ENCODE measurements at regions not wholly inside any gene's neighbourhood (a gene's known extent, or its start where the extent isn't known, plus 50 kb on each side); places are given as distances from the start of the nearest gene placed in this dataset.

DNA sequence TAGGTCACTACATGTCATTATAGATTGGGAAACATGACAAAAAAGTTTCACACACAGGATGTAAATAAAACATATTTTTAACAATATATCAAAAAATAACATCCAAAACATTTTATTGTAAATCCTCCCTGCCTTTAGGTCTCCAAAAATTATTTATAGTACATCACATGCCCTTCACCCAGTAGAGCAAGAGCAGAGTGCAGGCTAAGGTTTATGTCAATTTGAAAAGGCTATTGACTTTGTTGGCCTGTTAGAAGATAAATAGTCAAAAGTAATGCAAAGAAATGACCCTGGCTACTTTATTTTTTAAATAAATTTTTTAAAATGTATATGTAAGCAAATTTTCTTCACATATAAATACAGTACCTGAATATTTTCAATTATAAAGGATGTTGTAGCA lies 983.7 kb downstream of the RAB28 start:
- TF ChIP-seq, protein P1, sequence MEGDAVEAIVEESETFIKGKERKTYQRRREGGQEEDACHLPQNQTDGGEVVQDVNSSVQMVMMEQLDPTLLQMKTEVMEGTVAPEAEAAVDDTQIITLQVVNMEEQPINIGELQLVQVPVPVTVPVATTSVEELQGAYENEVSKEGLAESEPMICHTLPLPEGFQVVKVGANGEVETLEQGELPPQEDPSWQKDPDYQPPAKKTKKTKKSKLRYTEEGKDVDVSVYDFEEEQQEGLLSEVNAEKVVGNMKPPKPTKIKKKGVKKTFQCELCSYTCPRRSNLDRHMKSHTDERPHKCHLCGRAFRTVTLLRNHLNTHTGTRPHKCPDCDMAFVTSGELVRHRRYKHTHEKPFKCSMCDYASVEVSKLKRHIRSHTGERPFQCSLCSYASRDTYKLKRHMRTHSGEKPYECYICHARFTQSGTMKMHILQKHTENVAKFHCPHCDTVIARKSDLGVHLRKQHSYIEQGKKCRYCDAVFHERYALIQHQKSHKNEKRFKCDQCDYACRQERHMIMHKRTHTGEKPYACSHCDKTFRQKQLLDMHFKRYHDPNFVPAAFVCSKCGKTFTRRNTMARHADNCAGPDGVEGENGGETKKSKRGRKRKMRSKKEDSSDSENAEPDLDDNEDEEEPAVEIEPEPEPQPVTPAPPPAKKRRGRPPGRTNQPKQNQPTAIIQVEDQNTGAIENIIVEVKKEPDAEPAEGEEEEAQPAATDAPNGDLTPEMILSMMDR (IDR thresholded peaks at IDR 0.05; ENCODE audit: low read length) = no peak
- TF ChIP-seq EZH2 (optimal IDR thresholded peaks at IDR 0.05; ENCODE audit: low read depth, low read length) = no peak
- no peak for TF ChIP-seq EZH2phosphoT487 (IDR thresholded peaks at IDR 0.05; ENCODE audit: low read length)
